T-cell (primary cell): ENCODE measurements at regions not wholly inside any gene's neighbourhood (a gene's known extent, or its start where the extent isn't known, plus 50 kb on each side); places are given as distances from the start of the nearest gene placed in this dataset.

Experiments
- ATAC-seq, 4 experiments: fragments of 200-7000 bp in 3 of 4; fragments of 150-1000 bp in 1 of 4; cut with Tn5 transposase; replicated peaks in 1 of 4; 1 replicate in 3 of 4; 2 replicates in 1 of 4; pipeline ENCODE4 v1.10.0; 2021; ENCODE audit warnings: moderate library complexity in 3 of 4, mild to moderate bottlenecking in 2 of 4, moderate number of reproducible peaks in 1 of 4
- CTCF ChIA-PET, 2 donors: fragments of 300-600 bp; sonication (Branson Sonifier 250); formaldehyde crosslinking; loops; one replicate each; lab custom pipeline; 2022; ENCODE audit warnings: antibody characterized with exemption in 2 of 2; lab: Charles Lee
- POLR2A ChIA-PET, 2 donors: fragments of 300-600 bp; sonication (Branson Sonifier 250); formaldehyde crosslinking; loops; one replicate each; lab custom pipeline; 2022; ENCODE audit warnings: antibody characterized with exemption in 2 of 2; lab: Charles Lee
- DNase-seq, 35 experiments: peaks; one replicate each; pipeline versions ENCODE4 v3.0.0 to v3.0.0-alpha.2; 2013 to 2023
- H3K27ac ChIP-seq: one replicate; pipeline ENCODE4 v1.5.1; 2013; ENCODE audit warnings: low read length
- H3K27me3 ChIP-seq, 2 experiments: replicated peaks in 1 of 2; 1 replicate in 1 of 2; 2 replicates in 1 of 2; pipeline versions ENCODE4 v1.6.1 to v1.7.0; 2013; ENCODE audit warnings: low read length in 1 of 2, mixed read lengths in 1 of 2; ENCODE audit not compliant: control insufficient read depth in 2 of 2, insufficient read depth in 2 of 2; ENCODE audit errors: extremely low read depth in 1 of 2
- H3K36me3 ChIP-seq, 2 donors: 1 replicate in 1 of 2; 2 replicates in 1 of 2; pipeline versions ENCODE4 v1.6.1 to v1.7.0; 2013; ENCODE audit warnings: low read length in 1 of 2; ENCODE audit not compliant: control insufficient read depth in 2 of 2, insufficient read depth in 1 of 2; ENCODE audit errors: extremely low read depth in 1 of 2
- H3K4me1 ChIP-seq, 2 experiments: 1 replicate in 1 of 2; 2 replicates in 1 of 2; pipeline versions ENCODE4 v1.6.1 to v1.7.0; 2013; ENCODE audit warnings: low read length in 2 of 2, mixed read lengths in 1 of 2; ENCODE audit not compliant: insufficient read depth in 2 of 2, control insufficient read depth in 1 of 2; ENCODE audit errors: extremely low read depth in 1 of 2
- H3K4me3 ChIP-seq, 2 donors: 1 replicate in 1 of 2; 2 replicates in 1 of 2; pipeline versions ENCODE4 v1.5.1 to v1.7.0; 2013; ENCODE audit warnings: mild to moderate bottlenecking in 2 of 2, low read length in 1 of 2, moderate library complexity in 1 of 2; ENCODE audit not compliant: control insufficient read depth in 1 of 2; ENCODE audit errors: extremely low read depth in 1 of 2
- H3K9me3 ChIP-seq: 2 replicates; pipeline ENCODE4 v1.7.0; 2013
- H3K27ac Mint-ChIP-seq, 2 donors: one replicate each; pipeline ENCODE4 v1.8.0; 2020 to 2021; ENCODE audit warnings: mild to moderate bottlenecking in 2 of 2, mixed read lengths in 2 of 2
- H3K27me3 Mint-ChIP-seq, 2 donors: one replicate each; pipeline ENCODE4 v1.8.0; 2021 to 2022; ENCODE audit warnings: mixed read lengths in 2 of 2
- H3K36me3 Mint-ChIP-seq: one replicate; pipeline ENCODE4 v1.8.0; 2021; ENCODE audit warnings: mixed read lengths
- H3K4me1 Mint-ChIP-seq, 3 donors: one replicate each; pipeline ENCODE4 v1.8.0; 2020 to 2022; ENCODE audit warnings: mixed read lengths in 3 of 3, mild to moderate bottlenecking in 1 of 3
- H3K4me3 Mint-ChIP-seq, 3 donors: one replicate each; pipeline ENCODE4 v1.8.0; 2020 to 2022; ENCODE audit warnings: mild to moderate bottlenecking in 3 of 3, mixed read lengths in 3 of 3, moderate library complexity in 3 of 3
- H3K9me3 Mint-ChIP-seq, 3 donors: one replicate each; pipeline ENCODE4 v1.8.0; 2020 to 2022; ENCODE audit warnings: mixed read lengths in 3 of 3
- WGBS: methylation state at CpG from one replicate; pipeline ENCODE4 v1.1.5; 2013; ENCODE audit warnings: missing lambda C conversion rate; ENCODE audit not compliant: insufficient coverage; 5-methylcytosine and 5-hydroxymethylcytosine counted together

DNA sequence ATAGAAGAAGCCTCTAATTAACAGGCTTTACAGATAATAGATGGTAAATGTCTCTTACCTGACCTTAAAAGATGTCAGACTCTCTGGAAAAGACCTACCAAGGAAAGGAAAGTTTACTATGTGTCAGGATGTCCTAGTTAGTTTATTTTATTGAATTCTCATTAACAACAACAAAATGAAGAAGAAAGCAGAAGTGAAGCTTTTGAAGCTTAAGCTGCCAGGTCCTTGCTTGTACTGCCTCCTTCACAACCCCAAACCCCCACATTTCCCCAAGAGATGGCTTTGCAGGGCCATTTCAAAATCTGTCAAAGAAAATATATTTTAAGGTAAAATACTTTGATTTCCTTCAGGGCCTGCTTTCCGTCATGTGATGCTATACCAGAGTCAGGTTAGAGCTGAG lies 798.4 kb downstream of the TUSC7 start:
- no peak overlapping the region for H3K27ac ChIP-seq
- no peak for ATAC-seq

DNA sequence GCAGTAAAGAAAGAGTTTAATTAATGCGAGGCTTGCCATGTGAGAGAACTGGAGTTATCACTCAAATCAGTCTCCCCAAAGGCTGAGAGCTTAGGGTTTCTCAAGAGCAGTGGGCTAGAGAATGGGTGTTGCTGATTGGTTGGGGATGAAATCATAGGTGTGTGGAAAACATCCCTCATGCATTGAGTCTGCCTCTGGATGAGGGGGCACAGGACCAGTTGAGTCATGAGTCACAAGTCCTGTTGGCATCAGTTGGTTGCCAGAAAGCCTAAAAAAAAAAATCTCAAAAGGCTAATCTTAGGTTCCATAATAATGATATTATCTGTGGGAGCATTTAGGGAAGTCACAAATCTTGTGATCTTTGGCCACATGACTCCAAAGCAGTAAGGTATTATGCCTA lies 800.3 kb downstream of the TUSC7 start:
- no peak overlapping the region for H3K4me3 ChIP-seq
- Mint-ChIP-seq H3K4me1 (no peaks in the 10 kb centered on the region), H3K4me3 (no peak overlapping the region), H3K36me3 (no peaks in the 10 kb centered on the region), H3K27me3 (no peaks in the 10 kb centered on the region), H3K27ac (no peak overlapping the region), H3K9me3 (peaks cover 14 to 15% (median 14%) of the 10 kb centered on the region in 3 donors)
- no peaks in the 10 kb centered on the region for H3K36me3 ChIP-seq
- WGBS = no CpG with 5 or more reads among the region's 1 CpG
- ChIA-PET POLR2A (no interaction called here), CTCF (no interaction called here)
- H3K4me1 ChIP-seq = no peaks in the 10 kb centered on the region
- ATAC-seq (no peak), DNase-seq (no peak)
- no peaks in the 10 kb centered on the region for H3K27me3 ChIP-seq
- no peaks in the 10 kb centered on the region for H3K9me3 ChIP-seq
- no peak overlapping the region for H3K27ac ChIP-seq

More for the DNA sequence above, 798.4 kb downstream of the TUSC7 start:
- no peaks in the 10 kb centered on the region for H3K27me3 ChIP-seq
- WGBS = no CpG with 5 or more reads among the region's 1 CpG
- ChIA-PET POLR2A (no interaction called here), CTCF (no interaction called here)
- H3K4me3 Mint-ChIP-seq = no peak overlapping the region
- H3K4me1 Mint-ChIP-seq = no peaks in the 10 kb centered on the region
- peaks cover 7 to 8% (median 7%) of the 10 kb centered on the region in 3 donors for H3K9me3 Mint-ChIP-seq
- H3K27ac Mint-ChIP-seq = no peak overlapping the region
- no peak overlapping the region for H3K4me3 ChIP-seq
- no peak for DNase-seq
- H3K9me3 ChIP-seq = no peaks in the 10 kb centered on the region
- no peaks in the 10 kb centered on the region for H3K36me3 ChIP-seq
- no peaks in the 10 kb centered on the region for H3K36me3 Mint-ChIP-seq
- no peaks in the 10 kb centered on the region for H3K27me3 Mint-ChIP-seq
- no peaks in the 10 kb centered on the region for H3K4me1 ChIP-seq

DNA sequence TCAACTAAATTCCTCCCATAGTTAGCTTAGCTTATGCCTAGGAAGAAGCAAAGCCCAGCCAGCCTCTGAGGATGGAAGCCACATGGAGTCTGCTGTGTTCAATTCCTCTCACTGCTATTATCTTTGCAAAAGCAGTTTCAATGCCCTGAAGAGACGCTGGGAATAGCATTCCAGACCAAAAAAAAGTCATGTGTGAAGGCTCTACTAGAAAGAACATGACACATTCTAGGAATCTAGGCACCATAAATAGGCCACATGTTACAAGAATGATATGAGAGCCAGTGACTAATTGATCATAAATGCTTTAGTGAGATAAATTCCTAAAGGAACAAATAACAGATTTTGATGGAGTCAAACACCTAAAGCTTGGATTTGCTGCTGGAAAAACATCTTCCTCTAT lies 800.8 kb downstream of the TUSC7 start:
- H3K36me3 Mint-ChIP-seq = no peaks in the 10 kb centered on the region
- ChIA-PET POLR2A (no interaction called here), CTCF (no interaction called here)
- no peak overlapping the region for H3K4me3 Mint-ChIP-seq
- Histone ChIP-seq H3K27me3 (no peaks in the 10 kb centered on the region), H3K9me3 (no peaks in the 10 kb centered on the region), H3K27ac (no peak overlapping the region), H3K36me3 (no peaks in the 10 kb centered on the region), H3K4me3 (no peak overlapping the region), H3K4me1 (no peaks in the 10 kb centered on the region)
- DNase-seq (no peak), ATAC-seq (no peak)
- H3K27me3 Mint-ChIP-seq = no peaks in the 10 kb centered on the region
- H3K4me1 Mint-ChIP-seq = no peaks in the 10 kb centered on the region
- no peak overlapping the region for H3K27ac Mint-ChIP-seq
- H3K9me3 Mint-ChIP-seq = peaks cover 14 to 15% (median 14%) of the 10 kb centered on the region in 3 donors
- no CpG with 5 or more reads among the region's 1 CpG for WGBS

GRCh38 chr3:117512975-117513374 lies 803.4 kb downstream of the TUSC7 start:
- ATAC-seq (no peak), DNase-seq (no peak)
- Mint-ChIP-seq H3K4me1 (no peaks in the 10 kb centered on the region), H3K27me3 (no peaks in the 10 kb centered on the region), H3K4me3 (no peak overlapping the region), H3K36me3 (no peaks in the 10 kb centered on the region), H3K27ac (no peak overlapping the region), H3K9me3 (peaks cover 8 to 14% (median 10%) of the 10 kb centered on the region in 3 donors)
- no peaks in the 10 kb centered on the region for H3K27me3 ChIP-seq
- no peaks in the 10 kb centered on the region for H3K36me3 ChIP-seq
- ChIA-PET CTCF (no interaction called here), POLR2A (no interaction called here)
- no peak overlapping the region for H3K27ac ChIP-seq
- no peak overlapping the region for H3K4me3 ChIP-seq
- no CpG with 5 or more reads among the region's 1 CpG for WGBS
- no peaks in the 10 kb centered on the region for H3K9me3 ChIP-seq
- no peaks in the 10 kb centered on the region for H3K4me1 ChIP-seq

DNA sequence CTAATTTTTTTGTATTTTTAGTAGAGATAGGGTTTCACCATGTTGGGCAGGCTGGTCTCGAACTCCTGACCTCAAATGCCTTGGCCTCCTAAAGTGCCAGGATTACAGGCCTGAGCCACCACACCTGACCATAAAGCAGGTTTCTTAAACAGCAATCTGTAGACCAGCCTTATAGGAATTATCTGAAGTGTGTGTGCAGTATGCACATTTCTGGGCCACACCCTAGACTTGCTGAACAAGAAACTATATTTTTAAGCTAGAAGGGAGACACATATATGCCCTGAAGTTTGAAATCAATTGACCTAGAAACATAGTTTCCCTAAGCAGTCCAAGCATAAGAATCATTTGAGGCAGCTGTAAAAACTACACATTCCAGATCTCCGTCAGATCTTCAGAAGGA lies 805.7 kb downstream of the TUSC7 start:
- no peaks in the 10 kb centered on the region for H3K27me3 ChIP-seq
- no CpG with 5 or more reads among the region's 2 CpGs for WGBS
- ChIA-PET POLR2A (no interaction called here), CTCF (no interaction called here)
- H3K27ac Mint-ChIP-seq = no peak overlapping the region
- H3K27me3 Mint-ChIP-seq = no peaks in the 10 kb centered on the region
- H3K36me3 Mint-ChIP-seq = no peaks in the 10 kb centered on the region
- no peaks in the 10 kb centered on the region for H3K4me1 ChIP-seq
- ATAC-seq (no peak), DNase-seq (no peak)
- no peak overlapping the region for H3K27ac ChIP-seq
- no peaks in the 10 kb centered on the region for H3K4me1 Mint-ChIP-seq
- no peaks in the 10 kb centered on the region for H3K36me3 ChIP-seq
- peaks cover 7 to 13% (median 12%) of the 10 kb centered on the region in 3 donors for H3K9me3 Mint-ChIP-seq
- H3K4me3 ChIP-seq = no peak overlapping the region
- no peak overlapping the region for H3K4me3 Mint-ChIP-seq
- no peaks in the 10 kb centered on the region for H3K9me3 ChIP-seq

GRCh38 chr3:117518364-117518763 lies 808.8 kb downstream of the TUSC7 start:
- H3K27ac ChIP-seq = no peak overlapping the region
- no peak overlapping the region for H3K4me3 Mint-ChIP-seq
- POLR2A ChIA-PET = no interaction called here
- no peaks in the 10 kb centered on the region for H3K9me3 ChIP-seq
- no peaks in the 10 kb centered on the region for H3K36me3 ChIP-seq
- no peak overlapping the region for H3K4me3 ChIP-seq
- no peak for DNase-seq
- H3K9me3 Mint-ChIP-seq = peaks cover 7 to 15% (median 11%) of the 10 kb centered on the region in 3 donors
- no peaks in the 10 kb centered on the region for H3K27me3 ChIP-seq
- H3K27ac Mint-ChIP-seq = no peak overlapping the region
- H3K4me1 ChIP-seq = no peaks in the 10 kb centered on the region
- ATAC-seq = no peak
- CTCF ChIA-PET = interaction anchor here in 1 of 2 donors (0.7 kb wide), 1 partner anchor 25 kb away, joined by 5 read pairs; no protein-coding TSS in a partner anchor
- WGBS = no CpG with 5 or more reads among the region's 4 CpGs
- no peaks in the 10 kb centered on the region for H3K27me3 Mint-ChIP-seq
- H3K4me1 Mint-ChIP-seq = no peaks in the 10 kb centered on the region
- H3K36me3 Mint-ChIP-seq = no peaks in the 10 kb centered on the region

- no peaks in the 10 kb centered on the region for H3K27me3 ChIP-seq
- H3K4me1 Mint-ChIP-seq = no peaks in the 10 kb centered on the region
- no peaks in the 10 kb centered on the region for H3K27me3 Mint-ChIP-seq
- H3K27ac ChIP-seq = no peak overlapping the region
- no peak overlapping the region for H3K4me3 ChIP-seq
- no peak overlapping the region for H3K27ac Mint-ChIP-seq
- no peaks in the 10 kb centered on the region for H3K36me3 ChIP-seq
- H3K36me3 Mint-ChIP-seq = no peaks in the 10 kb centered on the region
- no CpG with 5 or more reads among the region's 1 CpG for WGBS
- POLR2A ChIA-PET = no interaction called here
- no peak overlapping the region for H3K4me3 Mint-ChIP-seq
- no peak for DNase-seq
- no peaks in the 10 kb centered on the region for H3K4me1 ChIP-seq
- no peaks in the 10 kb centered on the region for H3K9me3 ChIP-seq
- H3K9me3 Mint-ChIP-seq = peaks cover 0 to 11% (median 4%) of the 10 kb centered on the region in 3 donors
- no peak for ATAC-seq
- CTCF ChIA-PET = no interaction called here
These were observed 810.2 kb downstream of the TUSC7 start for GRCh38 chr3:117519776-117520175.
